Prostate gland (tissue), 2 donors: ENCODE measurements at regions not wholly inside any gene's neighbourhood (a gene's known extent, or its start where the extent isn't known, plus 50 kb on each side); places are given as distances from the start of the nearest gene placed in this dataset.

Experiments
- DNase-seq: peaks from one replicate; pipeline ENCODE4 v3.0.0-alpha.2; 2019; ENCODE audit warnings: low spot score
- H3K27ac ChIP-seq, 2 donors: fragments of 200-600 bp; sonication (generic); 2 replicates each; pipeline ENCODE4 v1.5.1; 2017 to 2019
- H3K27me3 ChIP-seq: fragments of 200-600 bp; sonication (generic); replicated peaks from 2 replicates; pipeline ENCODE4 v1.5.1; 2019; ENCODE audit not compliant: insufficient read depth
- H3K36me3 ChIP-seq, 2 donors: fragments of 200-600 bp; sonication (generic); 1 replicate in 1 of 2; 2 replicates in 1 of 2; pipeline versions ENCODE4 v1.5.1 to v1.8.1; 2017 to 2019
- H3K4me1 ChIP-seq: fragments of 200-600 bp; sonication (generic); replicated peaks from 2 replicates; pipeline ENCODE4 v1.5.1; 2019
- H3K4me3 ChIP-seq, 2 donors: fragments of 200-600 bp; sonication (generic); 2 replicates each; pipeline ENCODE4 v1.5.1; 2017 to 2019
- H3K9me3 ChIP-seq: fragments of 200-600 bp; sonication (generic); 2 replicates; pipeline ENCODE4 v1.5.1; 2017
- POLR2A ChIP-seq: fragments of 450-650 bp; IDR thresholded peaks from one replicate; pipeline ENCODE4 v1.6.1; 2016; ENCODE audit warnings: antibody characterized with exemption, mild to moderate bottlenecking
- POLR2AphosphoS5 ChIP-seq: sonication (generic); formaldehyde crosslinking; IDR thresholded peaks from one replicate; pipeline ENCODE4 v1.6.1; 2017; ENCODE audit warnings: antibody characterized with exemption
- WGBS: methylation state at CpG from one replicate; pipeline ENCODE4 v1.1.5; 2018; 5-methylcytosine and 5-hydroxymethylcytosine counted together
- intact Hi-C: fragments of 100-400 bp; cut with DNase I; formaldehyde crosslinking; loops from one replicate; pipeline ENCODE4 v1.14.2; 2022
- TF ChIP-seq, protein P1 (sequence below), 4 experiments: fragments of 200-600 bp in 2 of 4; fragments of 450-650 bp in 2 of 4; sonication (generic) in 2 of 4; IDR thresholded peaks; 1 replicate in 3 of 4; 2 replicates in 1 of 4; pipeline ENCODE4 v1.5.1; 2016 to 2019; ENCODE audit warnings: antibody characterized with exemption in 4 of 4, mild to moderate bottlenecking in 2 of 4, moderate library complexity in 2 of 4

- Histone ChIP-seq H3K27ac (no peak overlapping the region), H3K4me3 (no peak overlapping the region), H3K9me3 (no peaks in the 10 kb centered on the region), H3K27me3 (no peaks in the 10 kb centered on the region), H3K4me1 (no peaks in the 10 kb centered on the region), H3K36me3 (no peaks in the 10 kb centered on the region)
- DNase-seq, result no peak
- TF ChIP-seq, protein P1, sequence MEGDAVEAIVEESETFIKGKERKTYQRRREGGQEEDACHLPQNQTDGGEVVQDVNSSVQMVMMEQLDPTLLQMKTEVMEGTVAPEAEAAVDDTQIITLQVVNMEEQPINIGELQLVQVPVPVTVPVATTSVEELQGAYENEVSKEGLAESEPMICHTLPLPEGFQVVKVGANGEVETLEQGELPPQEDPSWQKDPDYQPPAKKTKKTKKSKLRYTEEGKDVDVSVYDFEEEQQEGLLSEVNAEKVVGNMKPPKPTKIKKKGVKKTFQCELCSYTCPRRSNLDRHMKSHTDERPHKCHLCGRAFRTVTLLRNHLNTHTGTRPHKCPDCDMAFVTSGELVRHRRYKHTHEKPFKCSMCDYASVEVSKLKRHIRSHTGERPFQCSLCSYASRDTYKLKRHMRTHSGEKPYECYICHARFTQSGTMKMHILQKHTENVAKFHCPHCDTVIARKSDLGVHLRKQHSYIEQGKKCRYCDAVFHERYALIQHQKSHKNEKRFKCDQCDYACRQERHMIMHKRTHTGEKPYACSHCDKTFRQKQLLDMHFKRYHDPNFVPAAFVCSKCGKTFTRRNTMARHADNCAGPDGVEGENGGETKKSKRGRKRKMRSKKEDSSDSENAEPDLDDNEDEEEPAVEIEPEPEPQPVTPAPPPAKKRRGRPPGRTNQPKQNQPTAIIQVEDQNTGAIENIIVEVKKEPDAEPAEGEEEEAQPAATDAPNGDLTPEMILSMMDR (IDR thresholded peaks at IDR 0.05), result no peak
- intact Hi-C loops, result no loop called here
Observed at GRCh38 chr14:55848964-55849363, 269.0 kb downstream of the KTN1 start.

DNA sequence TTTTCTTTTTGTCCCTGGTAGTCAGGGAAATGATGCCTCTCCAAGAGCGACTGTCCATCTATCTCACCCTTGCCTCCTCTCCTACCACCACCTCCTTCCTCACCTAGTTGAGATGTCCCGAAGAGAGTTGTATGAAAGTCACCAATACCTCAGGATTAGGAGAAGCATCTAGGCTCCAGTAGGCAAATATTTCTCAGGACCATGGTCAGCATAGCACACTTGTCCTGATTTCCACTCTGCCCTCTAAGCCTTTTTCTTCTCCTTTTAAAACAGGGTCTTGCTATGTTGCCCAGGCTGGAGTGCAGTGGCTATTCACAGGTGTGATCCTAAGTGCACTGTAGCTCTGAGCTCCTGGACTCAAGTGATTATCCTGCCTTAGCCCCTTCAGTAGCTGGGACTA, 268.4 kb upstream of the PELI2 start:
- Histone ChIP-seq H3K9me3 (no peaks in the 10 kb centered on the region), H3K4me3 (no peak overlapping the region), H3K27ac (no peak overlapping the region), H3K4me1 (no peaks in the 10 kb centered on the region), H3K36me3 (no peaks in the 10 kb centered on the region), H3K27me3 (no peaks in the 10 kb centered on the region)
- intact Hi-C loops, result no loop called here
- no peak for TF ChIP-seq POLR2AphosphoS5
- TF ChIP-seq, protein P1 (IDR thresholded peaks at IDR 0.05), result no peak
- DNase-seq, result no peak
- whole genome bisulfite sequencing, result 100% methylated on average over 2 of the region's 2 CpGs

DNA sequence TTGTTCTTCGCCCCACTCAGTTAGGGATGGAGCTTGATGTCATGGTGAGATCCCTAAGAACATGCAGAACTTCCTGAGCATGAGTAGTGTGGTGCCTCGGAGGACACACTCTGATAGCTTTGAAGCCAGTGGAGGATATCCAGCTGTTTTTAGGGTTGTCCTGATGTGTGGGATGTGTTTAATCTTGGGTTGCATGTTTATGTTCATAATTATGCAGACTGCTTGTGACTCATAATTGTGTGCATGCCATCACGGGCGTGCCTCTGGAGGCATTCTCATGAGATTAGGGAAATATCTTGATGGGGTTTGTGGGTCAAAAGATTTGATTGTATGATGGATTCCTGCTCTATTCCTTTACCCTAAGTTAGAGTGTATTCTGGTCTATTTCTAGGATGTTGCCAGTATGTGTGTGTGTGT, 267.4 kb upstream of the PELI2 start:
- intact Hi-C loops, result no loop called here
- TF ChIP-seq, protein P1 (IDR thresholded peaks at IDR 0.05), result no peak
- no peak for TF ChIP-seq POLR2AphosphoS5
- TF ChIP-seq POLR2A, result no peak
- 83% methylated on average over 4 of the region's 4 CpGs for WGBS
- Histone ChIP-seq H3K27me3 (no peaks in the 10 kb centered on the region), H3K36me3 (no peaks in the 10 kb centered on the region), H3K9me3 (no peaks in the 10 kb centered on the region), H3K27ac (no peak overlapping the region), H3K4me1 (no peaks in the 10 kb centered on the region), H3K4me3 (no peak overlapping the region)
- no peak for DNase-seq

DNA sequence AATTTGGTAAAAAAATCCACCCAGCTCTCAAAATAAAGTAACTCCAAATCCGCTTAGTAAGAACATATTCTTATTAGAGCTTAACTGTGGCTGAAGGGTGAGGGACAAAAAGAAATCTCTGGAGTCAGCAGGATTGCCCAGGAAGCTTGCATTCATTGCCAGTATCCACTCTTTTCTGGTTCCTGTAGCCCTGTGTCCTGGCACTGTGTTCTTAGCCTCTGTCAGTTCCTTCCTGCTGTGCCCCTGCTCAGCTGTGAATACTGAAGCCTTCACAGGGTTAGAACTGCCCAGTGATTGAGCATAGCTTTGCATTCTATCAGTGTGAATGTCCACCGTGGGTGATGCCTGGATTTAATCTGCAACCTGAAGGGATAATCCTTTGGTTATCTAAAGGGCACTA, 266.9 kb upstream of the PELI2 start:
- TF ChIP-seq, protein P1 (IDR thresholded peaks at IDR 0.05), result no peak
- no peak for TF ChIP-seq POLR2A
- TF ChIP-seq POLR2AphosphoS5, result no peak
- intact Hi-C loops, result no loop called here
- no peak overlapping the region for H3K27ac ChIP-seq
- H3K36me3 ChIP-seq, result no peaks in the 10 kb centered on the region
- H3K27me3 ChIP-seq, result no peaks in the 10 kb centered on the region
- H3K4me1 ChIP-seq, result no peaks in the 10 kb centered on the region
- H3K4me3 ChIP-seq, result no peak overlapping the region
- H3K9me3 ChIP-seq, result no peaks in the 10 kb centered on the region
- WGBS, result 95% methylated on average over 2 of the region's 2 CpGs
- no peak for DNase-seq

GRCh38 chr14:55851961-55852360, 266.2 kb upstream of the PELI2 start:
- TF ChIP-seq POLR2A, result no peak
- TF ChIP-seq POLR2AphosphoS5, result no peak
- TF ChIP-seq, protein P1 (IDR thresholded peaks at IDR 0.05), result no peak
- H3K27ac ChIP-seq, result no peak overlapping the region
- H3K36me3 ChIP-seq, result no peaks in the 10 kb centered on the region
- H3K4me1 ChIP-seq, result no peaks in the 10 kb centered on the region
- no peaks in the 10 kb centered on the region for H3K9me3 ChIP-seq
- DNase-seq, result no peak
- no peak overlapping the region for H3K4me3 ChIP-seq
- H3K27me3 ChIP-seq, result no peaks in the 10 kb centered on the region
- intact Hi-C loops, result no loop called here
- WGBS, result 94% methylated on average over 2 of the region's 2 CpGs
